Mucosa of descending colon (tissue), 3 donors: ENCODE measurements at regions not wholly inside any gene's neighbourhood (a gene's known extent, or its start where the extent isn't known, plus 50 kb on each side); places are given as distances from the start of the nearest gene placed in this dataset.
"Not testable (repeated sequence)": the region's sequence is repeated elsewhere in the genome, so short reads cannot be mapped to it uniquely, and the experiment has no call there.

ENCODE experiments used
- ATAC-seq: fragments of 200-7000 bp; cut with Tn5 transposase; one replicate; pipeline ENCODE4 v1.9.1; 2020; ENCODE audit warnings: mild to moderate bottlenecking, moderate library complexity
- DNase-seq, 3 donors: peaks; one replicate each; pipeline ENCODE4 v3.0.0-alpha.2; 2020
- H3K36me3 ChIP-seq: fragments of 200-600 bp; one replicate; pipeline ENCODE4 v1.8.0; 2021; ENCODE audit warnings: low read depth, mild to moderate bottlenecking
- H3K4me1 ChIP-seq: fragments of 200-600 bp; one replicate; pipeline ENCODE4 v1.8.0; 2021; ENCODE audit warnings: low read depth, mild to moderate bottlenecking
- H3K4me3 ChIP-seq: fragments of 200-600 bp; one replicate; pipeline ENCODE4 v1.8.0; 2021; ENCODE audit warnings: mild to moderate bottlenecking
- H3K9me3 ChIP-seq: fragments of 200-600 bp; one replicate; pipeline ENCODE4 v1.8.0; 2021; ENCODE audit warnings: mild to moderate bottlenecking
- intact Hi-C, 2 donors: fragments of 100-400 bp; cut with DNase I in 1 of 2; cut with micrococcal nuclease in 1 of 2; formaldehyde crosslinking; loops; one replicate each; pipeline versions ENCODE4 v1.11.0 to v1.11.1; 2022; cut with DNase I, micrococcal nuclease
- TF ChIP-seq, protein P1 (sequence below): fragments of 200-600 bp; IDR thresholded peaks from one replicate; pipeline ENCODE4 v1.8.0; 2022; ENCODE audit warnings: antibody characterized with exemption, mild to moderate bottlenecking
- donor health status: DM: no; HTN: no; CAD: no; lungs with moderate emphysema.
- donor health status: DM: no; HTN: no; CAD: no.
- donor health status: DM: no; HTN: yes; CAD: no.

GRCh38 chr15:75109736-75110130, 86.3 kb downstream of the PPCDC start:
- intact Hi-C loops: no loop called here
- DNase-seq: no peak
- ATAC-seq: no peak
- Histone ChIP-seq H3K4me3 (no peak overlapping the region), H3K4me1 (no peaks in the 10 kb centered on the region), H3K9me3 (no peaks in the 10 kb centered on the region), H3K36me3 (no peaks in the 10 kb centered on the region)
- TF ChIP-seq, protein P1, sequence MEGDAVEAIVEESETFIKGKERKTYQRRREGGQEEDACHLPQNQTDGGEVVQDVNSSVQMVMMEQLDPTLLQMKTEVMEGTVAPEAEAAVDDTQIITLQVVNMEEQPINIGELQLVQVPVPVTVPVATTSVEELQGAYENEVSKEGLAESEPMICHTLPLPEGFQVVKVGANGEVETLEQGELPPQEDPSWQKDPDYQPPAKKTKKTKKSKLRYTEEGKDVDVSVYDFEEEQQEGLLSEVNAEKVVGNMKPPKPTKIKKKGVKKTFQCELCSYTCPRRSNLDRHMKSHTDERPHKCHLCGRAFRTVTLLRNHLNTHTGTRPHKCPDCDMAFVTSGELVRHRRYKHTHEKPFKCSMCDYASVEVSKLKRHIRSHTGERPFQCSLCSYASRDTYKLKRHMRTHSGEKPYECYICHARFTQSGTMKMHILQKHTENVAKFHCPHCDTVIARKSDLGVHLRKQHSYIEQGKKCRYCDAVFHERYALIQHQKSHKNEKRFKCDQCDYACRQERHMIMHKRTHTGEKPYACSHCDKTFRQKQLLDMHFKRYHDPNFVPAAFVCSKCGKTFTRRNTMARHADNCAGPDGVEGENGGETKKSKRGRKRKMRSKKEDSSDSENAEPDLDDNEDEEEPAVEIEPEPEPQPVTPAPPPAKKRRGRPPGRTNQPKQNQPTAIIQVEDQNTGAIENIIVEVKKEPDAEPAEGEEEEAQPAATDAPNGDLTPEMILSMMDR: no peak

DNA sequence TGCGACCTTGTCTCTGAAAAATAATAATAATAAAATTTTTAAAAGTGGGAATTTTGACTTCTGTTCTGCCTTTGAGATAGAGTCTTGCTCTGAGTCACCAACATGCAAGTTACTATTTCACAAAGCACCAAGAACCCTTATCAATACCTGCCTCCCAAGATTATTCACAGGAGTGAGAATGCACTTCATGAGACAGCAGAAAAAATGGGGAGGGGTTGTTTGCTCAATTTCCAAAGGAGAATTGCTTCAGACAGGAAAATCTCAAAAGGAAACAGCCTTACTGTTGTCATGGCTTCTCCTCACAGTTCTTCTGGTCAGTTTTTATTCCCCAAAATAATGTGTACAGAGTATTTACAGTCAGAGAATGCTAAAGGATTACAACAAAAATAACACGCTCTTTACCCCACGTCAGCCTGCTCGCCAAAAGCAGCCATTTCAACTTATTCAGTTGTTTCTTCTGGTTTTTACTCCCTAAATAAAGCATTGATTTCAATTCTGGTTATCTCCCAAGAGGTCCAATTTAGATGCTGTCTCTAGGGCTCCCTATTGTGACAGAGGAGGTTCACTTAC, 89.0 kb downstream of the PPCDC start:
- DNase-seq: no peak
- H3K9me3 ChIP-seq: no peaks in the 10 kb centered on the region
- ATAC-seq: no peak
- TF ChIP-seq, protein P1: no peak
- H3K4me3 ChIP-seq: no peak overlapping the region
- intact Hi-C loops: no loop called here
- no peaks in the 10 kb centered on the region for H3K4me1 ChIP-seq
- H3K36me3 ChIP-seq: no peaks in the 10 kb centered on the region

- no peaks in the 10 kb centered on the region for H3K36me3 ChIP-seq
- H3K4me1 ChIP-seq: no peaks in the 10 kb centered on the region
- DNase-seq: no peak
- H3K4me3 ChIP-seq: no peak overlapping the region
- TF ChIP-seq, protein P1: no peak
- intact Hi-C loops: no loop called here
- peak; percentile 28 for ATAC-seq
- H3K9me3 ChIP-seq: no peaks in the 10 kb centered on the region
Measured at GRCh38 chr15:75112848-75113492, 88.7 kb upstream of the C15orf39 start.

GRCh38 chr15:75114327-75114726, 87.4 kb upstream of the C15orf39 start:
- Histone ChIP-seq H3K9me3 (no peaks in the 10 kb centered on the region), H3K4me3 (no peak overlapping the region), H3K36me3 (no peaks in the 10 kb centered on the region), H3K4me1 (no peaks in the 10 kb centered on the region)
- intact Hi-C loops: no loop called here
- DNase-seq (no peak), ATAC-seq (peak; percentile 34)
- TF ChIP-seq, protein P1: no peak

DNA sequence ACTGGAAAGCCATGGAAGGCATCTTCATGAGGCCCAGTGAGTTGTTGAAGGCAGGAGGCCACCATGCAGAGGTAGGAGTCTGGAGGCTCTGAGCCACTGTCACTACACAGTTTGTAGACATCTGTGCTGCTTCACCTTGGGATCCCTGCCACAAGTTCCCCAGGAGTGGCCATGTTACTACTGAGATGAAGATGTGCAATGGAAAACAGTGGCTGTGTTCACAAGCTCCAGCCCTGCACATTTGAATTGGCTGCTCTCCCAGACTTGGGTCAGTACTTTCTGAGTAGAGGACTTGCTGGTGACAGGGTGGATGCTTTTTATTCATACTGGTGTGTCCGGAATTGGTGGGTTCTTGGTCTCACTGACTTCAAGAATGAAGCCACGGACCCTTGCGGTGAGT, 86.9 kb upstream of the C15orf39 start:
- Histone ChIP-seq H3K9me3 (no peaks in the 10 kb centered on the region), H3K4me3 (no peak overlapping the region), H3K36me3 (no peaks in the 10 kb centered on the region), H3K4me1 (no peaks in the 10 kb centered on the region)
- ATAC-seq: no peak
- intact Hi-C loops: no loop called here
- TF ChIP-seq, protein P1: no peak
- DNase-seq: no peak

GRCh38 chr15:75115411-75115913, 86.2 kb upstream of the C15orf39 start:
- H3K4me1 ChIP-seq, H3K9me3 ChIP-seq, ATAC-seq, DNase-seq, intact Hi-C loops, H3K36me3 ChIP-seq, H3K4me3 ChIP-seq: not testable (repeated sequence)

- DNase-seq, intact Hi-C loops, ATAC-seq: not testable (repeated sequence)
Measured at GRCh38 chr15:75116143-75116542, 85.5 kb upstream of the C15orf39 start.

More at GRCh38 chr15:75116143-75116542, 85.5 kb upstream of the C15orf39 start:
- not testable (repeated sequence) for H3K36me3 ChIP-seq, H3K9me3 ChIP-seq, H3K4me3 ChIP-seq, H3K4me1 ChIP-seq
